Naive B cell (primary cell): ENCODE measurements at regions not wholly inside any gene's neighbourhood (a gene's known extent, or its start where the extent isn't known, plus 50 kb on each side); places are given as distances from the start of the nearest gene placed in this dataset.

Experiments
- ATAC-seq, 2 donors: fragments of 150-1000 bp; cut with Tn5 transposase; 2 replicates each; pipeline ENCODE4 v1.10.0; 2021; ENCODE audit warnings: low read depth in 2 of 2, mild to moderate bottlenecking in 2 of 2, moderate library complexity in 2 of 2
- DNase-seq: peaks from one replicate; pipeline ENCODE4 v3.0.0; 2022
- H3K27ac Mint-ChIP-seq, 6 donors: one replicate each; pipeline ENCODE4 v1.8.0; 2020 to 2022; ENCODE audit warnings: mild to moderate bottlenecking in 6 of 6, mixed read lengths in 6 of 6, moderate library complexity in 5 of 6, inconsistent platforms in 2 of 6
- H3K27me3 Mint-ChIP-seq, 3 donors: one replicate each; pipeline ENCODE4 v1.8.0; 2021 to 2022; ENCODE audit warnings: mixed read lengths in 3 of 3, mild to moderate bottlenecking in 1 of 3
- H3K36me3 Mint-ChIP-seq, 2 donors: one replicate each; pipeline ENCODE4 v1.8.0; 2020 to 2022; ENCODE audit warnings: mixed read lengths in 2 of 2, inconsistent platforms in 1 of 2, mild to moderate bottlenecking in 1 of 2
- H3K4me1 Mint-ChIP-seq, 3 donors: one replicate each; pipeline ENCODE4 v1.8.0; 2020 to 2022; ENCODE audit warnings: mixed read lengths in 3 of 3, inconsistent platforms in 1 of 3, mild to moderate bottlenecking in 1 of 3, moderate library complexity in 1 of 3
- H3K4me3 Mint-ChIP-seq, 8 donors: one replicate each; pipeline ENCODE4 v1.8.0; 2020 to 2022; ENCODE audit warnings: mild to moderate bottlenecking in 8 of 8, mixed read lengths in 8 of 8, moderate library complexity in 8 of 8, inconsistent platforms in 2 of 8
- H3K9me3 Mint-ChIP-seq, 7 donors: one replicate each; pipeline ENCODE4 v1.8.0; 2020 to 2022; ENCODE audit warnings: mixed read lengths in 7 of 7, mild to moderate bottlenecking in 5 of 7, inconsistent platforms in 2 of 7, moderate library complexity in 1 of 7

GRCh38 chr6:1020133-1020532 lies 291.8 kb upstream of the FOXQ1 start:
- Mint-ChIP-seq H3K36me3 (peaks cover 0 to 6% of the 10 kb centered on the region in 2 donors), H3K27ac (no peak overlapping the region), H3K4me1 (no peaks in the 10 kb centered on the region), H3K4me3 (no peak overlapping the region), H3K9me3 (peaks cover 3 to 20% (median 7%) of the 10 kb centered on the region in 7 donors), H3K27me3 (peaks cover 15 to 20% (median 20%) of the 10 kb centered on the region in 3 donors)
- DNase-seq (no peak), ATAC-seq (no peak)

- Mint-ChIP-seq H3K27ac (no peak overlapping the region), H3K4me1 (no peaks in the 10 kb centered on the region), H3K27me3 (peaks cover 9 to 20% (median 15%) of the 10 kb centered on the region in 3 donors), H3K9me3 (peaks cover 5 to 27% (median 10%) of the 10 kb centered on the region in 7 donors), H3K36me3 (peaks cover 0 to 6% of the 10 kb centered on the region in 2 donors), H3K4me3 (no peak overlapping the region)
- DNase-seq (no peak), ATAC-seq (no peak)
Observed at GRCh38 chr6:1018041-1018440, 293.9 kb upstream of the FOXQ1 start.

- H3K36me3 Mint-ChIP-seq, result peaks cover 0 to 2% of the 10 kb centered on the region in 2 donors
- peak overlapping the region in 1 of 6 donors; percentile 16 for H3K27ac Mint-ChIP-seq
- no peaks in the 10 kb centered on the region for H3K4me1 Mint-ChIP-seq
- peak overlapping the region in 1 of 8 donors; percentile 59 for H3K4me3 Mint-ChIP-seq
- DNase-seq (no peak), ATAC-seq (no peak)
- peaks cover 1 to 20% (median 7%) of the 10 kb centered on the region in 7 donors for H3K9me3 Mint-ChIP-seq
- H3K27me3 Mint-ChIP-seq, result peaks cover 15 to 22% (median 18%) of the 10 kb centered on the region in 3 donors
Observed at GRCh38 chr6:1016329-1017302, 295.3 kb upstream of the FOXQ1 start.

- H3K27me3 Mint-ChIP-seq, result peaks cover 17 to 22% (median 19%) of the 10 kb centered on the region in 3 donors
- H3K4me3 Mint-ChIP-seq, result no peak overlapping the region
- no peak for DNase-seq
- H3K36me3 Mint-ChIP-seq, result no peaks in the 10 kb centered on the region
- H3K9me3 Mint-ChIP-seq, result peaks cover 0 to 13% (median 4%) of the 10 kb centered on the region in 7 donors
- H3K27ac Mint-ChIP-seq, result no peak overlapping the region
- ATAC-seq, result no peak
- no peaks in the 10 kb centered on the region for H3K4me1 Mint-ChIP-seq
Observed at GRCh38 chr6:1015825-1016224, 296.1 kb upstream of the FOXQ1 start.

- Mint-ChIP-seq H3K4me3 (no peak overlapping the region), H3K27ac (no peak overlapping the region), H3K9me3 (peaks cover 0 to 13% (median 4%) of the 10 kb centered on the region in 7 donors), H3K27me3 (peaks cover 22 to 24% (median 22%) of the 10 kb centered on the region in 3 donors), H3K36me3 (no peaks in the 10 kb centered on the region), H3K4me1 (no peaks in the 10 kb centered on the region)
- no peak for ATAC-seq
- DNase-seq, result no peak
Observed at GRCh38 chr6:1014431-1014807, 297.5 kb upstream of the FOXQ1 start.

- Mint-ChIP-seq H3K9me3 (peaks cover 0 to 13% (median 4%) of the 10 kb centered on the region in 7 donors), H3K27me3 (peaks cover 16 to 24% (median 22%) of the 10 kb centered on the region in 3 donors), H3K27ac (no peak overlapping the region), H3K4me1 (no peaks in the 10 kb centered on the region), H3K4me3 (no peak overlapping the region), H3K36me3 (no peaks in the 10 kb centered on the region)
- no peak for ATAC-seq
- DNase-seq, result no peak
Observed at GRCh38 chr6:1013656-1014430, 298.1 kb upstream of the FOXQ1 start.

GRCh38 chr6:1009103-1009502 lies 302.8 kb upstream of the FOXQ1 start:
- ATAC-seq (no peak), DNase-seq (no peak)
- peaks cover 15 to 37% (median 17%) of the 10 kb centered on the region in 3 donors for H3K27me3 Mint-ChIP-seq
- H3K9me3 Mint-ChIP-seq, result peaks cover 0 to 6% (median 0%) of the 10 kb centered on the region in 7 donors
- no peaks in the 10 kb centered on the region for H3K4me1 Mint-ChIP-seq
- no peak overlapping the region for H3K27ac Mint-ChIP-seq
- H3K4me3 Mint-ChIP-seq, result no peak overlapping the region
- no peaks in the 10 kb centered on the region for H3K36me3 Mint-ChIP-seq

- no peaks in the 10 kb centered on the region for H3K4me1 Mint-ChIP-seq
- H3K4me3 Mint-ChIP-seq, result no peak overlapping the region
- ATAC-seq (no peak), DNase-seq (no peak)
- peaks cover 0 to 1% (median 0%) of the 10 kb centered on the region in 7 donors for H3K9me3 Mint-ChIP-seq
- H3K27ac Mint-ChIP-seq, result no peak overlapping the region
- H3K36me3 Mint-ChIP-seq, result no peaks in the 10 kb centered on the region
- H3K27me3 Mint-ChIP-seq, result peaks cover 11 to 43% (median 28%) of the 10 kb centered on the region in 3 donors
Observed at GRCh38 chr6:1007159-1007558, 304.7 kb upstream of the FOXQ1 start.

GRCh38 chr6:1004885-1005630 lies 306.8 kb upstream of the FOXQ1 start:
- Mint-ChIP-seq H3K4me1 (no peaks in the 10 kb centered on the region), H3K36me3 (no peaks in the 10 kb centered on the region), H3K9me3 (peaks cover 0 to 1% (median 0%) of the 10 kb centered on the region in 7 donors), H3K27me3 (peaks cover 11 to 43% (median 25%) of the 10 kb centered on the region in 3 donors), H3K27ac (no peak overlapping the region), H3K4me3 (no peak overlapping the region)
- no peak for DNase-seq
- no peak for ATAC-seq

GRCh38 chr6:1003394-1004160 lies 308.3 kb upstream of the FOXQ1 start:
- Mint-ChIP-seq H3K4me3 (no peak overlapping the region), H3K36me3 (no peaks in the 10 kb centered on the region), H3K4me1 (no peaks in the 10 kb centered on the region), H3K27me3 (peaks cover 22 to 38% (median 23%) of the 10 kb centered on the region in 3 donors), H3K9me3 (peaks cover 0 to 1% (median 0%) of the 10 kb centered on the region in 7 donors), H3K27ac (no peak overlapping the region)
- DNase-seq (no peak), ATAC-seq (no peak)

GRCh38 chr6:1002989-1003388 lies 308.9 kb upstream of the FOXQ1 start:
- no peaks in the 10 kb centered on the region for H3K4me1 Mint-ChIP-seq
- no peak for ATAC-seq
- no peaks in the 10 kb centered on the region for H3K36me3 Mint-ChIP-seq
- DNase-seq, result no peak
- H3K27me3 Mint-ChIP-seq, result peaks cover 25 to 41% (median 29%) of the 10 kb centered on the region in 3 donors
- H3K27ac Mint-ChIP-seq, result no peak overlapping the region
- H3K4me3 Mint-ChIP-seq, result no peak overlapping the region
- peaks cover 0 to 1% (median 0%) of the 10 kb centered on the region in 7 donors for H3K9me3 Mint-ChIP-seq

- DNase-seq (no peak), ATAC-seq (no peak)
- H3K9me3 Mint-ChIP-seq, result peaks cover 0 to 1% (median 0%) of the 10 kb centered on the region in 7 donors
- H3K4me3 Mint-ChIP-seq, result no peak overlapping the region
- no peak overlapping the region for H3K27ac Mint-ChIP-seq
- no peaks in the 10 kb centered on the region for H3K4me1 Mint-ChIP-seq
- H3K36me3 Mint-ChIP-seq, result no peaks in the 10 kb centered on the region
- H3K27me3 Mint-ChIP-seq, result peaks cover 28 to 48% (median 40%) of the 10 kb centered on the region in 3 donors
Observed at GRCh38 chr6:1001655-1002349, 308.9 kb upstream of the EXOC2 start.
